CD4-positive, alpha-beta T cell treated with Interleukin-1 beta for 1 hour (primary cell): ENCODE measurements at regions not wholly inside any gene's neighbourhood (a gene's known extent, or its start where the extent isn't known, plus 50 kb on each side); places are given as distances from the start of the nearest gene placed in this dataset.
"Not testable (repeated sequence)": the region's sequence is repeated elsewhere in the genome, so short reads cannot be mapped to it uniquely, and the experiment has no call there.

Experiments used
- DNase-seq, 2 donors: peaks; one replicate each; pipeline ENCODE4 v3.0.0-alpha.2; 2020 to 2022

- no peak for DNase-seq
Observed at GRCh38 chr7:118420888-118421287, 196.4 kb downstream of the ANKRD7 start.

GRCh38 chr7:118429141-118429540 is 204.6 kb downstream of the ANKRD7 start:
- no peak for DNase-seq

GRCh38 chr7:118436663-118437062 is 212.2 kb downstream of the ANKRD7 start:
- DNase-seq = no peak

- not testable (repeated sequence) for DNase-seq
Observed at GRCh38 chr7:118449030-118449429, 224.5 kb downstream of the ANKRD7 start.

- DNase-seq = no peak
Observed at GRCh38 chr7:118449797-118450567, 225.5 kb downstream of the ANKRD7 start.

- no peak for DNase-seq
Observed at GRCh38 chr7:118452128-118452527, 227.6 kb downstream of the ANKRD7 start.

GRCh38 chr7:118467381-118467780 is 242.9 kb downstream of the ANKRD7 start:
- no peak for DNase-seq

GRCh38 chr7:118472581-118472980 is 248.1 kb downstream of the ANKRD7 start:
- no peak for DNase-seq

- no peak for DNase-seq
Observed at GRCh38 chr7:118473271-118473670, 248.8 kb downstream of the ANKRD7 start.

GRCh38 chr7:118476036-118476435 is 251.5 kb downstream of the ANKRD7 start:
- no peak for DNase-seq

- no peak for DNase-seq
Observed at GRCh38 chr7:118477036-118477435, 252.5 kb downstream of the ANKRD7 start.

- DNase-seq = no peak
Observed at GRCh38 chr7:118478236-118478635, 253.7 kb downstream of the ANKRD7 start.

- DNase-seq = no peak
Observed at GRCh38 chr7:118478931-118479330, 254.4 kb downstream of the ANKRD7 start.

- DNase-seq = no peak
Observed at GRCh38 chr7:118492466-118492865, 268.0 kb downstream of the ANKRD7 start.

GRCh38 chr7:118496138-118496644 is 271.7 kb downstream of the ANKRD7 start:
- no peak for DNase-seq

- DNase-seq = no peak
Observed at GRCh38 chr7:118502235-118502634, 277.7 kb downstream of the ANKRD7 start.

GRCh38 chr7:118511146-118511545 is 286.6 kb downstream of the ANKRD7 start:
- no peak for DNase-seq

- DNase-seq = no peak
Observed at GRCh38 chr7:118517275-118517674, 292.8 kb downstream of the ANKRD7 start.

- DNase-seq = no peak
Observed at GRCh38 chr7:118525020-118525419, 300.5 kb downstream of the ANKRD7 start.

GRCh38 chr7:118531566-118531965 is 307.1 kb downstream of the ANKRD7 start:
- DNase-seq = no peak

- no peak for DNase-seq
Observed at GRCh38 chr7:118559207-118559606, 334.7 kb downstream of the ANKRD7 start.

- no peak for DNase-seq
Observed at GRCh38 chr7:118563311-118563710, 338.8 kb downstream of the ANKRD7 start.

- no peak for DNase-seq
Observed at GRCh38 chr7:118572604-118573003, 348.1 kb downstream of the ANKRD7 start.

- DNase-seq = no peak
Observed at GRCh38 chr7:118573085-118573484, 348.6 kb downstream of the ANKRD7 start.

GRCh38 chr7:118575393-118575948 is 351.0 kb downstream of the ANKRD7 start:
- DNase-seq = no peak
